Mucosa of descending colon (tissue), 3 donors: ENCODE measurements at regions not wholly inside any gene's neighbourhood (a gene's known extent, or its start where the extent isn't known, plus 50 kb on each side); places are given as distances from the start of the nearest gene placed in this dataset.

ENCODE experiments used
- ATAC-seq: fragments of 200-7000 bp; cut with Tn5 transposase; one replicate; pipeline ENCODE4 v1.9.1; 2020; ENCODE audit warnings: mild to moderate bottlenecking, moderate library complexity
- DNase-seq, 3 donors: peaks; one replicate each; pipeline ENCODE4 v3.0.0-alpha.2; 2020
- H3K36me3 ChIP-seq: fragments of 200-600 bp; one replicate; pipeline ENCODE4 v1.8.0; 2021; ENCODE audit warnings: low read depth, mild to moderate bottlenecking
- H3K4me1 ChIP-seq: fragments of 200-600 bp; one replicate; pipeline ENCODE4 v1.8.0; 2021; ENCODE audit warnings: low read depth, mild to moderate bottlenecking
- H3K4me3 ChIP-seq: fragments of 200-600 bp; one replicate; pipeline ENCODE4 v1.8.0; 2021; ENCODE audit warnings: mild to moderate bottlenecking
- H3K9me3 ChIP-seq: fragments of 200-600 bp; one replicate; pipeline ENCODE4 v1.8.0; 2021; ENCODE audit warnings: mild to moderate bottlenecking
- CTCF ChIP-seq: fragments of 200-600 bp; IDR thresholded peaks from one replicate; pipeline ENCODE4 v1.8.0; 2022; ENCODE audit warnings: antibody characterized with exemption, mild to moderate bottlenecking
- intact Hi-C, 2 donors: fragments of 100-400 bp; cut with DNase I in 1 of 2; cut with micrococcal nuclease in 1 of 2; formaldehyde crosslinking; loops; one replicate each; pipeline versions ENCODE4 v1.11.0 to v1.11.1; 2022; cut with DNase I, micrococcal nuclease
- donor health status: DM: no; HTN: no; CAD: no; lungs with moderate emphysema.
- donor health status: DM: no; HTN: no; CAD: no.
- donor health status: DM: no; HTN: yes; CAD: no.

GRCh38 chr1:234992065-234992464 is 136.6 kb downstream of the TOMM20 start:
- no peaks in the 10 kb centered on the region for H3K36me3 ChIP-seq
- H3K4me1 ChIP-seq, result peaks cover 20% of the 10 kb centered on the region
- ATAC-seq (no peak), DNase-seq (no peak)
- TF ChIP-seq CTCF, result no peak
- H3K4me3 ChIP-seq, result no peak overlapping the region
- H3K9me3 ChIP-seq, result no peaks in the 10 kb centered on the region
- intact Hi-C loops, result no loop called here

GRCh38 chr1:234990874-234991801 is 137.5 kb downstream of the TOMM20 start:
- Histone ChIP-seq H3K4me3 (no peak overlapping the region), H3K4me1 (peaks cover 18% of the 10 kb centered on the region), H3K9me3 (no peaks in the 10 kb centered on the region), H3K36me3 (no peaks in the 10 kb centered on the region)
- intact Hi-C loops, result no loop called here
- DNase-seq, result no peak
- ATAC-seq, result no peak
- no peak for TF ChIP-seq CTCF

- no peak for DNase-seq
- peaks cover 18% of the 10 kb centered on the region for H3K4me1 ChIP-seq
- intact Hi-C loops, result no loop called here
- H3K36me3 ChIP-seq, result no peaks in the 10 kb centered on the region
- no peak for TF ChIP-seq CTCF
- H3K4me3 ChIP-seq, result no peak overlapping the region
- no peak for ATAC-seq
- no peaks in the 10 kb centered on the region for H3K9me3 ChIP-seq
Observed at GRCh38 chr1:234990328-234990675, 138.3 kb downstream of the TOMM20 start.

- no peak for TF ChIP-seq CTCF
- no peaks in the 10 kb centered on the region for H3K9me3 ChIP-seq
- peaks cover 22% of the 10 kb centered on the region for H3K4me1 ChIP-seq
- ATAC-seq (no peak), DNase-seq (no peak)
- H3K36me3 ChIP-seq, result no peaks in the 10 kb centered on the region
- H3K4me3 ChIP-seq, result no peak overlapping the region
- intact Hi-C loops, result no loop called here
Observed at GRCh38 chr1:234989479-234990327, 138.9 kb downstream of the TOMM20 start.

- intact Hi-C loops, result no loop called here
- ATAC-seq, result no peak
- no peak for DNase-seq
- no peaks in the 10 kb centered on the region for H3K36me3 ChIP-seq
- peaks cover 29% of the 10 kb centered on the region for H3K4me1 ChIP-seq
- H3K4me3 ChIP-seq, result no peak overlapping the region
- no peak for TF ChIP-seq CTCF
- H3K9me3 ChIP-seq, result no peaks in the 10 kb centered on the region
Observed at GRCh38 chr1:234989019-234989418, 139.6 kb downstream of the TOMM20 start.
